AG04450 (cell line): ENCODE measurements at regions not wholly inside any gene's neighbourhood (a gene's known extent, or its start where the extent isn't known, plus 50 kb on each side); places are given as distances from the start of the nearest gene placed in this dataset.

Experiments used
- CTCF ChIA-PET: fragments of 300-600, 350-600 bp; formaldehyde crosslinking; extraction: SDS; loops from one replicate; lab custom pipeline; 2022; ENCODE audit warnings: antibody characterized with exemption, inconsistent platforms; lab: Charles Lee
- POLR2A ChIA-PET: fragments of 350-600 bp; formaldehyde crosslinking; extraction: SDS; loops from one replicate; lab custom pipeline; 2021; ENCODE audit warnings: antibody characterized with exemption, inconsistent platforms; lab: Yijun Ruan, JAX
- DNase-seq: peaks from one replicate; pipeline ENCODE4 v3.0.0-alpha.2; 2011; ENCODE audit warnings: low read depth, low spot score
- H3K27ac ChIP-seq: one replicate; pipeline ENCODE4 v1.5.1; 2012; ENCODE audit warnings: low read depth, low read length, control low read depth
- H3K27me3 ChIP-seq: one replicate; pipeline ENCODE4 v1.6.0; 2012; ENCODE audit warnings: low read length; ENCODE audit not compliant: control insufficient read depth, insufficient read depth
- H3K4me3 ChIP-seq: 2 replicates; pipeline ENCODE4 v1.5.1; 2011; ENCODE audit warnings: mild to moderate bottlenecking, low read depth, low read length, control low read depth
- H3K9me3 ChIP-seq: 2 replicates; pipeline ENCODE4 v1.5.1; 2012; ENCODE audit warnings: low read length; ENCODE audit not compliant: control insufficient read depth, insufficient read depth
- CTCF ChIP-seq: IDR thresholded peaks from 2 replicates; pipeline ENCODE4 v1.5.1; 2011; ENCODE audit warnings: low read depth, low read length, control low read depth, inconsistent platforms

- no peak for TF ChIP-seq CTCF
- Histone ChIP-seq H3K27me3 (no peaks in the 10 kb centered on the region), H3K4me3 (no peak overlapping the region), H3K9me3 (peaks cover 21% of the 10 kb centered on the region), H3K27ac (no peak overlapping the region)
- POLR2A ChIA-PET: no interaction called here
- no peak for DNase-seq
- CTCF ChIA-PET: no interaction called here
Measured at GRCh38 chr6:8278562-8278961, 156.8 kb downstream of the SLC35B3 start.

- no peak for TF ChIP-seq CTCF
- ChIA-PET POLR2A (no interaction called here), CTCF (no interaction called here)
- no peak overlapping the region for H3K4me3 ChIP-seq
- H3K27ac ChIP-seq: no peak overlapping the region
- H3K9me3 ChIP-seq: peaks cover 21% of the 10 kb centered on the region
- no peak for DNase-seq
- no peaks in the 10 kb centered on the region for H3K27me3 ChIP-seq
Measured at GRCh38 chr6:8277769-8278168, 157.6 kb downstream of the SLC35B3 start.

GRCh38 chr6:8276148-8276547 lies 159.2 kb downstream of the SLC35B3 start:
- Histone ChIP-seq H3K27ac (no peak overlapping the region), H3K9me3 (peaks cover 10% of the 10 kb centered on the region), H3K4me3 (no peak overlapping the region), H3K27me3 (no peaks in the 10 kb centered on the region)
- no peak for TF ChIP-seq CTCF
- DNase-seq: no peak
- CTCF ChIA-PET: no interaction called here
- POLR2A ChIA-PET: no interaction called here

- no peak for TF ChIP-seq CTCF
- Histone ChIP-seq H3K4me3 (no peak overlapping the region), H3K9me3 (peaks cover 10% of the 10 kb centered on the region), H3K27ac (no peak overlapping the region), H3K27me3 (no peaks in the 10 kb centered on the region)
- no peak for DNase-seq
- POLR2A ChIA-PET: no interaction called here
- CTCF ChIA-PET: interaction anchor here (0.5 kb wide), 1 partner anchor 48 kb away, joined by 3 read pairs; no protein-coding TSS in a partner anchor
Measured at GRCh38 chr6:8275667-8276066, 159.7 kb downstream of the SLC35B3 start.

- Histone ChIP-seq H3K27ac (no peak overlapping the region), H3K9me3 (peaks cover 10% of the 10 kb centered on the region), H3K4me3 (no peak overlapping the region), H3K27me3 (no peaks in the 10 kb centered on the region)
- TF ChIP-seq CTCF: no peak
- no peak for DNase-seq
- ChIA-PET CTCF (no interaction called here), POLR2A (no interaction called here)
Measured at GRCh38 chr6:8274226-8274625, 161.1 kb downstream of the SLC35B3 start.
